GM23338 (cell line): ENCODE measurements at regions not wholly inside any gene's neighbourhood (a gene's known extent, or its start where the extent isn't known, plus 50 kb on each side); places are given as distances from the start of the nearest gene placed in this dataset.
"Not testable (repeated sequence)": the region's sequence is repeated elsewhere in the genome, so short reads cannot be mapped to it uniquely, and the experiment has no call there.

ENCODE experiments used
- EZH2 ChIP-seq: fragments of 200-600 bp; sonication (generic); IDR thresholded peaks from one replicate; pipeline ENCODE4 v1.8.0; 2017; ENCODE audit warnings: antibody characterized with exemption, mild to moderate bottlenecking, low read depth; ENCODE audit not compliant: unreplicated experiment
- EZH2phosphoT487 ChIP-seq: fragments of 200-600 bp; sonication (generic); IDR thresholded peaks from one replicate; pipeline ENCODE4 v1.8.1; 2018; ENCODE audit warnings: antibody characterized with exemption; ENCODE audit not compliant: unreplicated experiment
- POLR2AphosphoS5 ChIP-seq: IDR thresholded peaks from 2 replicates; pipeline ENCODE4 v1.6.1; 2016; ENCODE audit warnings: antibody characterized with exemption, low read depth
- REST ChIP-seq: IDR thresholded peaks from one replicate; pipeline ENCODE4 v1.6.1; 2018; ENCODE audit warnings: antibody characterized with exemption; ENCODE audit not compliant: unreplicated experiment
- ZNF114 ChIP-seq: fragments of 250-450 bp; sonication (Bioruptor Pico); IDR thresholded peaks from 2 replicates; pipeline ENCODE4 v1.5.0; 2020; ENCODE audit warnings: mild to moderate bottlenecking, moderate library complexity
- ZNF331 ChIP-seq: fragments of 250-450 bp; sonication (Bioruptor Pico); IDR thresholded peaks from 2 replicates; pipeline ENCODE4 v1.5.0; 2020; ENCODE audit warnings: low read depth, mild to moderate bottlenecking, moderate library complexity
- ZNF462 ChIP-seq: fragments of 250-450 bp; sonication (Bioruptor Pico); IDR thresholded peaks from 2 replicates; pipeline ENCODE4 v1.5.0; 2020; ENCODE audit warnings: mild to moderate bottlenecking, moderate library complexity
- TF ChIP-seq, protein P1 (sequence below), 2 experiments: fragments of 200-600 bp in 1 of 2; sonication (generic) in 1 of 2; conservative IDR thresholded peaks; 2 replicates each; pipeline versions ENCODE4 v1.5.1 to v1.6.1; 2016 to 2017; ENCODE audit warnings: antibody characterized with exemption in 2 of 2, low read depth in 2 of 2, mild to moderate bottlenecking in 2 of 2, moderate library complexity in 1 of 2

- TF ChIP-seq, protein P1, sequence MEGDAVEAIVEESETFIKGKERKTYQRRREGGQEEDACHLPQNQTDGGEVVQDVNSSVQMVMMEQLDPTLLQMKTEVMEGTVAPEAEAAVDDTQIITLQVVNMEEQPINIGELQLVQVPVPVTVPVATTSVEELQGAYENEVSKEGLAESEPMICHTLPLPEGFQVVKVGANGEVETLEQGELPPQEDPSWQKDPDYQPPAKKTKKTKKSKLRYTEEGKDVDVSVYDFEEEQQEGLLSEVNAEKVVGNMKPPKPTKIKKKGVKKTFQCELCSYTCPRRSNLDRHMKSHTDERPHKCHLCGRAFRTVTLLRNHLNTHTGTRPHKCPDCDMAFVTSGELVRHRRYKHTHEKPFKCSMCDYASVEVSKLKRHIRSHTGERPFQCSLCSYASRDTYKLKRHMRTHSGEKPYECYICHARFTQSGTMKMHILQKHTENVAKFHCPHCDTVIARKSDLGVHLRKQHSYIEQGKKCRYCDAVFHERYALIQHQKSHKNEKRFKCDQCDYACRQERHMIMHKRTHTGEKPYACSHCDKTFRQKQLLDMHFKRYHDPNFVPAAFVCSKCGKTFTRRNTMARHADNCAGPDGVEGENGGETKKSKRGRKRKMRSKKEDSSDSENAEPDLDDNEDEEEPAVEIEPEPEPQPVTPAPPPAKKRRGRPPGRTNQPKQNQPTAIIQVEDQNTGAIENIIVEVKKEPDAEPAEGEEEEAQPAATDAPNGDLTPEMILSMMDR (conservative IDR thresholded peaks at IDR 0.05; ENCODE audit: low read depth in 2 of 2) = not testable (repeated sequence)
- TF ChIP-seq POLR2AphosphoS5; ZNF331; EZH2; EZH2phosphoT487; REST; ZNF114 (CRISPR knock-in tag); ZNF462: not testable (repeated sequence)
These were observed 156.6 kb upstream of the NAMPT start for GRCh38 chr7:106441343-106441742.
